Activated naive CD8-positive, alpha-beta T cell treated with anti-CD3 and anti-CD28 coated beads for 36 hours (primary cell): ENCODE measurements at regions not wholly inside any gene's neighbourhood (a gene's known extent, or its start where the extent isn't known, plus 50 kb on each side); places are given as distances from the start of the nearest gene placed in this dataset.
"Not testable (repeated sequence)": the region's sequence is repeated elsewhere in the genome, so short reads cannot be mapped to it uniquely, and the experiment has no call there.

Experiments used
- DNase-seq: peaks from one replicate; pipeline ENCODE4 v3.0.0; 2021
- H3K27ac Mint-ChIP-seq: one replicate; pipeline ENCODE4 v1.8.0; 2022; ENCODE audit warnings: mild to moderate bottlenecking, moderate library complexity, mixed read lengths
- H3K27me3 Mint-ChIP-seq: one replicate; pipeline ENCODE4 v1.8.0; 2022; ENCODE audit warnings: mild to moderate bottlenecking, mixed read lengths
- H3K36me3 Mint-ChIP-seq: one replicate; pipeline ENCODE4 v1.8.0; 2021; ENCODE audit warnings: mild to moderate bottlenecking, mixed read lengths
- H3K4me1 Mint-ChIP-seq: one replicate; pipeline ENCODE4 v1.8.0; 2021; ENCODE audit warnings: mixed read lengths
- H3K4me3 Mint-ChIP-seq: one replicate; pipeline ENCODE4 v1.8.0; 2022; ENCODE audit warnings: mild to moderate bottlenecking, moderate library complexity, mixed read lengths
- H3K9me3 Mint-ChIP-seq: one replicate; pipeline ENCODE4 v1.8.0; 2022; ENCODE audit warnings: mixed read lengths

GRCh38 chr2:91527491-91528031 is 2836.1 kb downstream of the RPIA start:
- not testable (repeated sequence) for H3K36me3 Mint-ChIP-seq, H3K27me3 Mint-ChIP-seq, DNase-seq, H3K4me3 Mint-ChIP-seq, H3K27ac Mint-ChIP-seq, H3K9me3 Mint-ChIP-seq, H3K4me1 Mint-ChIP-seq

GRCh38 chr2:91528361-91528760 is 2836.9 kb downstream of the RPIA start:
- not testable (repeated sequence) for H3K27me3 Mint-ChIP-seq, H3K4me3 Mint-ChIP-seq, H3K9me3 Mint-ChIP-seq, H3K27ac Mint-ChIP-seq, H3K36me3 Mint-ChIP-seq, H3K4me1 Mint-ChIP-seq, DNase-seq

GRCh38 chr2:91536109-91536508 is 2844.6 kb downstream of the RPIA start:
- H3K36me3 Mint-ChIP-seq, H3K9me3 Mint-ChIP-seq, H3K4me1 Mint-ChIP-seq, H3K4me3 Mint-ChIP-seq, DNase-seq, H3K27ac Mint-ChIP-seq, H3K27me3 Mint-ChIP-seq: not testable (repeated sequence)

- H3K27ac Mint-ChIP-seq, DNase-seq, H3K36me3 Mint-ChIP-seq, H3K4me1 Mint-ChIP-seq, H3K4me3 Mint-ChIP-seq, H3K27me3 Mint-ChIP-seq, H3K9me3 Mint-ChIP-seq: not testable (repeated sequence)
These were observed 2845.2 kb downstream of the RPIA start for GRCh38 chr2:91536549-91537263.

GRCh38 chr2:91549316-91549715 is 2857.8 kb downstream of the RPIA start:
- H3K4me1 Mint-ChIP-seq, DNase-seq, H3K27ac Mint-ChIP-seq, H3K27me3 Mint-ChIP-seq, H3K9me3 Mint-ChIP-seq, H3K4me3 Mint-ChIP-seq, H3K36me3 Mint-ChIP-seq: not testable (repeated sequence)

- not testable (repeated sequence) for H3K4me1 Mint-ChIP-seq, H3K27me3 Mint-ChIP-seq, H3K4me3 Mint-ChIP-seq, H3K36me3 Mint-ChIP-seq, H3K27ac Mint-ChIP-seq, DNase-seq
- H3K9me3 Mint-ChIP-seq, result peaks cover 16% of the 10 kb centered on the region
These were observed 2866.8 kb downstream of the RPIA start for GRCh38 chr2:91558234-91558633.

GRCh38 chr2:91559269-91559668 is 2867.8 kb downstream of the RPIA start:
- not testable (repeated sequence) for DNase-seq, H3K36me3 Mint-ChIP-seq, H3K4me1 Mint-ChIP-seq, H3K27me3 Mint-ChIP-seq, H3K4me3 Mint-ChIP-seq, H3K27ac Mint-ChIP-seq
- H3K9me3 Mint-ChIP-seq, result peaks cover 16% of the 10 kb centered on the region

GRCh38 chr2:91559886-91560614 is 2868.6 kb downstream of the RPIA start:
- not testable (repeated sequence) for H3K27me3 Mint-ChIP-seq, H3K36me3 Mint-ChIP-seq, H3K4me1 Mint-ChIP-seq, H3K4me3 Mint-ChIP-seq, DNase-seq, H3K27ac Mint-ChIP-seq
- peaks cover 16% of the 10 kb centered on the region for H3K9me3 Mint-ChIP-seq

- H3K4me3 Mint-ChIP-seq, DNase-seq, H3K36me3 Mint-ChIP-seq, H3K27ac Mint-ChIP-seq, H3K4me1 Mint-ChIP-seq, H3K27me3 Mint-ChIP-seq: not testable (repeated sequence)
- H3K9me3 Mint-ChIP-seq, result peaks cover 16% of the 10 kb centered on the region
These were observed 2870.7 kb downstream of the RPIA start for GRCh38 chr2:91562184-91562583.

- H3K4me1 Mint-ChIP-seq, H3K36me3 Mint-ChIP-seq, H3K9me3 Mint-ChIP-seq, H3K4me3 Mint-ChIP-seq, H3K27ac Mint-ChIP-seq, DNase-seq, H3K27me3 Mint-ChIP-seq: not testable (repeated sequence)
These were observed 2873.2 kb downstream of the RPIA start for GRCh38 chr2:91564700-91565099.

- not testable (repeated sequence) for H3K9me3 Mint-ChIP-seq, H3K27ac Mint-ChIP-seq, H3K36me3 Mint-ChIP-seq, DNase-seq, H3K4me1 Mint-ChIP-seq, H3K27me3 Mint-ChIP-seq, H3K4me3 Mint-ChIP-seq
These were observed 2874.4 kb downstream of the RPIA start for GRCh38 chr2:91565689-91566430.

- DNase-seq, H3K4me3 Mint-ChIP-seq, H3K27me3 Mint-ChIP-seq, H3K27ac Mint-ChIP-seq, H3K4me1 Mint-ChIP-seq, H3K36me3 Mint-ChIP-seq, H3K9me3 Mint-ChIP-seq: not testable (repeated sequence)
These were observed 2875.1 kb downstream of the RPIA start for GRCh38 chr2:91566611-91567010.

- H3K27me3 Mint-ChIP-seq, H3K9me3 Mint-ChIP-seq, H3K27ac Mint-ChIP-seq, H3K4me3 Mint-ChIP-seq, DNase-seq, H3K36me3 Mint-ChIP-seq, H3K4me1 Mint-ChIP-seq: not testable (repeated sequence)
These were observed 2876.3 kb downstream of the RPIA start for GRCh38 chr2:91567546-91568335.

- H3K27ac Mint-ChIP-seq, H3K4me1 Mint-ChIP-seq, H3K36me3 Mint-ChIP-seq, H3K9me3 Mint-ChIP-seq, DNase-seq, H3K27me3 Mint-ChIP-seq, H3K4me3 Mint-ChIP-seq: not testable (repeated sequence)
These were observed 2877.2 kb downstream of the RPIA start for GRCh38 chr2:91568391-91569338.
